ENCODE measurements at regions not wholly inside any gene's neighbourhood (a gene's known extent, or its start where the extent isn't known, plus 50 kb on each side); places are given as distances from the start of the nearest gene placed in this dataset.

DNA sequence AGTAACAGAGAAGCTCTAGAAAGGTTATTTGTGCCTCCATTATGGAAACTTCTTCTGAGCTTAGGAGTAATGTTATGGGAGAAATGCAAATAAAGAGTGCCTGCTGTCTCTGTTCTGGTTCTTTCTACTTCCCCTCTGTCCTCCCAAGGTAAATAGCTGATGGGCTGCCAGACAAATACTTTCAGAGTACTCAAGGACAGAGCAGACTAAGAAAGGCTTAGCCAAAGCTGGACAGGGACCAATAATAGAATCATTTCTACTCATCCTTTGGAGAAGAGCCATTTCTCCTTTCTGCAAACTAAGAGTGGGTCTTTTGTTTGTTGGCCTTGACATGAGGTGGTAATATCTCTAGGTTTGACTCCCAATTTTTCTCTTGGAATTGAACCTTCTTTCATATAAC, 136.1 kb downstream of the MID1IP1 start:
- Histone ChIP-seq H3K4me2 (ENCODE audit: low read depth, low read length) (no peak overlapping the region), H3K9ac (ENCODE audit: low read depth, low read length) (no peak overlapping the region), H3K18ac (ENCODE audit: low read depth, low read length) (no peak overlapping the region), H3K4me1 (ENCODE audit: control insufficient read depth, insufficient read depth, low read length) (no peaks in the 10 kb centered on the region), H2BK5ac (ENCODE audit: low read depth, low read length, poor library complexity, severe bottlenecking) (no peak overlapping the region), H3K14ac (replicated peaks; ENCODE audit: low read depth, low read length) (no peak overlapping the region), H3K36me3 (ENCODE audit: control insufficient read depth, insufficient read depth, low read length) (no peaks in the 10 kb centered on the region), H2AFZ (replicated peaks; ENCODE audit: low read length, poor library complexity) (no peak overlapping the region), H2AK5ac (ENCODE audit: low read depth, low read length) (no peak overlapping the region), H4K5ac (ENCODE audit: low read depth, low read length) (no peak overlapping the region), H3K4ac (ENCODE audit: low read depth, low read length) (no peak overlapping the region), H3K4me3 (ENCODE audit: insufficient read depth, low read depth, low read length) (no peak overlapping the region), H3K56ac (ENCODE audit: extremely low read depth, insufficient read depth, low read length) (no peak overlapping the region), H3K23ac (ENCODE audit: low read depth, low read length) (no peak overlapping the region), H2BK20ac (ENCODE audit: low read depth, low read length) (no peak overlapping the region), H3K27ac (ENCODE audit: insufficient read depth, low read length) (no peak overlapping the region), H3K9me3 (ENCODE audit: control insufficient read depth, insufficient read depth, low read length) (no peaks in the 10 kb centered on the region), H2BK15ac (ENCODE audit: low read depth, low read length) (no peak overlapping the region), H2BK120ac (ENCODE audit: low read depth, low read length) (no peak overlapping the region), H3K79me1 (ENCODE audit: low read depth in 1 of 2, low read length in 2 of 2) (no peaks in the 10 kb centered on the region), H4K20me1 (ENCODE audit: insufficient read depth, low read length) (no peaks in the 10 kb centered on the region), H2AK9ac (replicated peaks; ENCODE audit: low read depth, low read length, poor library complexity) (no peak overlapping the region), H4K8ac (ENCODE audit: low read depth in 2 of 2, low read length in 2 of 2) (no peak overlapping the region), H4K91ac (ENCODE audit: insufficient read depth, low read depth, low read length) (no peak overlapping the region), H3K27me3 (ENCODE audit: control insufficient read depth, insufficient read depth, low read length) (peaks cover 3% of the 10 kb centered on the region; the same call in 1 of the 2 replicates), H3K9me1 (ENCODE audit: insufficient read depth, low read length) (no peaks in the 10 kb centered on the region)
- no peak for TF ChIP-seq MAZ (IDR thresholded peaks at IDR 0.05; ENCODE audit: borderline replicate concordance, low read depth, low read length)
- no peak for TF ChIP-seq CTCF (conservative IDR thresholded peaks at IDR 0.05; ENCODE audit: low read depth, low read length)
- no peak for TF ChIP-seq NFE2L2 (IDR thresholded peaks at IDR 0.05; ENCODE audit: low read depth, low read length)
- TF ChIP-seq RAD21 (IDR thresholded peaks at IDR 0.05; ENCODE audit: low read length) = no peak
- ChIA-PET POLR2A (ENCODE audit: unreplicated experiment) (no interaction called here), CTCF (no interaction called here)
- DNase-seq (no peak), ATAC-seq (ENCODE audit: low read depth) (no peak)
- in situ Hi-C loops (cut with MboI; ENCODE audit: low sequenced_read_pairs) = no loop called here
- intact Hi-C loops (cut with micrococcal nuclease) = no loop called here
- no TSS peak for BruUV-seq (replicated peaks)
- dilution Hi-C loops (cut with HindIII; ENCODE audit: low sequenced_read_pairs, unreplicated experiment) = no loop called here

Data from IMR-90 (cell line).